ENCODE measurements at regions not wholly inside any gene's neighbourhood (a gene's known extent, or its start where the extent isn't known, plus 50 kb on each side); places are given as distances from the start of the nearest gene placed in this dataset.

DNA sequence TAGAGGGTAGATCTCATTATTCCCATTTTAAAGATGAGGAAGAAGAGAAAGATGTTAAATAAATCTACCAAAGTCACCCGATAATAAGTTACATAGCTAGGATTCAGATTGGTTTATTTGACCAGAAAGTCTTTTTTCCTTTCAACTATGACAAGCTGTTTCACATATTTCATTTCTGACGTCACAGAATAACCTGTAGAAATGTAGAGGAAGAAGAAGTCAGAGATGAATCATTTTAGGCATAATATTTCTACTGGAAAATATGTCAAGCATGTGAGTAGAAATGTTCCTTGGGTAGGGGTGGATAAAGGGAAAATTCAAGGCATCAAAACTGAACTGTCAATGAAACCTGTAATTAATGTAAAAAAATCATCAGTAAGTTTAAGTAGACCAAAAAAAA is 107.0 kb downstream of the MGST1 start:
- H3K4me1 ChIP-seq (ENCODE audit: control insufficient read depth in 3 of 3, insufficient read depth in 2 of 3, low read depth in 1 of 3, low read length in 2 of 3): no peaks in the 10 kb centered on the region
- H3K4me3 ChIP-seq (ENCODE audit: low read depth in 1 of 3, low read length in 3 of 3): no peak overlapping the region
- no peak for DNase-seq
- H3K36me3 ChIP-seq (ENCODE audit: control insufficient read depth in 3 of 3, insufficient read depth in 2 of 3, low read depth in 1 of 3, low read length in 3 of 3): no peaks in the 10 kb centered on the region
- H3K27ac ChIP-seq (ENCODE audit: low read depth in 1 of 3, low read length in 2 of 3): no peak overlapping the region
- no peaks in the 10 kb centered on the region for H3K27me3 ChIP-seq (ENCODE audit: control insufficient read depth in 3 of 3, insufficient read depth in 3 of 3, low read length in 3 of 3)
- WGBS, 3 donors: 71 to 83% (median 76%) methylated on average over 2 of the region's 2 CpGs
- FAIRE-seq: no peak
- no peaks in the 10 kb centered on the region for H3K9me3 ChIP-seq (ENCODE audit: control insufficient read depth in 2 of 2, insufficient read depth in 1 of 2, low read depth in 1 of 2, low read length in 1 of 2)

DNA sequence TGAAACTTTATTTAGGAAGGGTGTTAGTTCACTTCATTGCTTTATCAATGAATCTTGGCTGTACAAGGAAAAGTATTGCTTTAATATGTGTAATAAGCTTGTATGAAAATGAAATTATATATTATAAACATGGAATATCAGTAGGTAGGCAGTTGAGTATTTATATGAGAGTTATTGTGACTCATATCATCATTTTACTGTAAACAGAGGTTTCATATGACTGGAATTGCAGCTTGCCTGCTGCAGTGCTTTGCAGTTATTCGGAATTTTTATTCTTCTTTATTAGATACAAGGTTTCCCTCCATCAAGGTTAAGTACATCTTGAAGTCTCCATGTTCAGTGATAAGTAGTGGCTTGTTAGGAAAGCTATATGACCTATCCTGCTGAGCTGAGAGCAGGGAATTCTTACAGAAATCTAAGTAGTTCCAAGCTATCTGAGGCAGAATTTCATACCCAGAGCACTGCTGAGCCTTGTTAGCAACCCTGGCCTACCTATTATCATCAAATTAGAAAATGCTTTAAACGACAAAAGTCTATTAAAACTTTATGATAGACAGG is 111.2 kb downstream of the MGST1 start:
- Histone ChIP-seq H3K4me1 (ENCODE audit: control insufficient read depth in 3 of 3, insufficient read depth in 2 of 3, low read depth in 1 of 3, low read length in 2 of 3) (no peaks in the 10 kb centered on the region), H3K27ac (ENCODE audit: low read depth in 1 of 3, low read length in 2 of 3) (no peak overlapping the region), H3K36me3 (ENCODE audit: control insufficient read depth in 3 of 3, insufficient read depth in 2 of 3, low read depth in 1 of 3, low read length in 3 of 3) (no peaks in the 10 kb centered on the region), H3K9me3 (ENCODE audit: control insufficient read depth in 2 of 2, insufficient read depth in 1 of 2, low read depth in 1 of 2, low read length in 1 of 2) (no peaks in the 10 kb centered on the region), H3K27me3 (ENCODE audit: control insufficient read depth in 3 of 3, insufficient read depth in 3 of 3, low read length in 3 of 3) (no peaks in the 10 kb centered on the region), H3K4me3 (ENCODE audit: low read depth in 1 of 3, low read length in 3 of 3) (no peak overlapping the region)
- FAIRE-seq (no peak), DNase-seq (no peak)
- WGBS, 3 donors: 67 to 75% (median 69%) methylated on average over 2 of the region's 2 CpGs

DNA sequence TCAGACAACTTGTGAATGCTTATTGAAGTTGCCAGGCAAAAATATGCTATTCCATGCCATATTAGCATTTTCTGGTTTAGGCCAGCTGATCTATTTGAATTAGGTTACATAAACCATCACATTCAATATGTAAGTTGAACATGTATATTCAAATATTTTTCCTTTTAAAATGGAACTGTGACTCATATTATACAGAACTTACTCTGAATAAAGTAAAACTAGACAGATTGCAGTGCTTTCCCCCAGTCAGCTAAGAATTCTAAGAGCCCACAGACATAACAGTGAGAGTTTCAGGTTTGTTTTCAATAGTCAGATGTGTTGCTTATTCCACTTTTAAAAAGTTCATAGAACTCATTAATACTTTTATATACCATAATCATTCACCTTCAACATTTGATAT is 119.8 kb downstream of the MGST1 start:
- DNase-seq (no peak), FAIRE-seq (no peak)
- no peak overlapping the region for H3K4me3 ChIP-seq (ENCODE audit: low read depth in 1 of 3, low read length in 3 of 3)
- no peaks in the 10 kb centered on the region for H3K36me3 ChIP-seq (ENCODE audit: control insufficient read depth in 3 of 3, insufficient read depth in 2 of 3, low read depth in 1 of 3, low read length in 3 of 3)
- no peaks in the 10 kb centered on the region for H3K9me3 ChIP-seq (ENCODE audit: control insufficient read depth in 2 of 2, insufficient read depth in 1 of 2, low read depth in 1 of 2, low read length in 1 of 2)
- no peaks in the 10 kb centered on the region for H3K27me3 ChIP-seq (ENCODE audit: control insufficient read depth in 3 of 3, insufficient read depth in 3 of 3, low read length in 3 of 3)
- H3K27ac ChIP-seq (ENCODE audit: low read depth in 1 of 3, low read length in 2 of 3): no peak overlapping the region
- H3K4me1 ChIP-seq (ENCODE audit: control insufficient read depth in 3 of 3, insufficient read depth in 2 of 3, low read depth in 1 of 3, low read length in 2 of 3): no peaks in the 10 kb centered on the region

DNA sequence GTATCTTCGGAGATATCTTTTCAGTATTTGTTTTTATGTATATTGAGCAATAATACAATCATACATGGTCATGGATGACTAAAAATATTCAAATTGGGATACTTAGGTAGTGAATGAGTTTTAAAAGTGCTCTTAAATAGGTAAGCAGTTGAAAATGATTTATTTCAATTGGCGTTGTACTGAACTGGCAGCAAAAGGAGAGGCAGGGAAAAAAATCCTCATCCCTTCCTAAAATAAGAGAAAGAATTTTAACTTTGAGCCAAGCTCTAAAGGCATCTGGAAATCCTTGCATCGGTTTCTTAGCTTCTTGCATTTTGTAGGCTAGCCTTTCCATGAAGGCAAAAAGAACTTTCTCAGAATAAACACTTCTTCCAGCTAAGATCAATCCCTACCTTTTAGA is 125.2 kb downstream of the MGST1 start:
- FAIRE-seq (no peak), DNase-seq (no peak)
- Histone ChIP-seq H3K4me3 (ENCODE audit: low read depth in 1 of 3, low read length in 3 of 3) (no peak overlapping the region), H3K9me3 (ENCODE audit: control insufficient read depth in 2 of 2, insufficient read depth in 1 of 2, low read depth in 1 of 2, low read length in 1 of 2) (no peaks in the 10 kb centered on the region), H3K27ac (ENCODE audit: low read depth in 1 of 3, low read length in 2 of 3) (no peak overlapping the region), H3K36me3 (ENCODE audit: control insufficient read depth in 3 of 3, insufficient read depth in 2 of 3, low read depth in 1 of 3, low read length in 3 of 3) (no peaks in the 10 kb centered on the region), H3K27me3 (ENCODE audit: control insufficient read depth in 3 of 3, insufficient read depth in 3 of 3, low read length in 3 of 3) (no peaks in the 10 kb centered on the region), H3K4me1 (ENCODE audit: control insufficient read depth in 3 of 3, insufficient read depth in 2 of 3, low read depth in 1 of 3, low read length in 2 of 3) (no peaks in the 10 kb centered on the region)
- 56% methylated on average over 3 of the region's 3 CpGs for WGBS, 3 donors

DNA sequence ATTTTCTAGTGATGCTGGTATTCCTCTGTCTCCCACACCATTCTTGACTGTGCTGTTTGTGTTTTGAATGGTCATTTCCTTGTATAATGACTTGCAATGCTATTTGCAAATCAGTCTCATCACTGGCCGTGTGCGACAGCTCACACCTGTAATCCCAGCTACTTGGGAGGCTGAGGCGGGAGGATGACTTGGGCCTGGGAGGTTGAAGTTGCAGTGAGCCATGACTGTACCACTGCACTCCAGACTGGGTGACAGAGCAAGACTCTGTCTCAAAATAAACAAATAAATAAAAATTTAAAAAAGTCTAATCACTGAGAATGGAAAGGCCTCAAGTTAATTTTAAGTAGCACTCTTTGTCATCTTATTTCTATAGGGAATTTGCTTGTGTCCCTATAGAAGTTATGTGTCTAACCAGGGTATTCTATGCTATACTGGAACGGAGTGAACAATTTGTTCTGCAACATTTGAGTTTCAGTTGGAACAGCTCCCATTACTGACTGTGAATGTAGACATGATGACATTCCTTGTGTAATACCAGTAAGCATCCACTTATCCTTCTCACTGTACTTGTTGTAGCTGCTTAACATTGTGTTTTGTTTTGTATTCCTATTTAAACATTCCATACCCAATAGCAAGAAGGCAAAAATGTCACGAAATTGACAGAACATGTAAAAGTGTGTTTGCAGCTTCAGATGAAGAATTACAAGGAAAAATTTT is 126.3 kb downstream of the MGST1 start:
- Histone ChIP-seq H3K27ac (ENCODE audit: low read depth in 1 of 3, low read length in 2 of 3) (no peak overlapping the region), H3K4me3 (ENCODE audit: low read depth in 1 of 3, low read length in 3 of 3) (no peak overlapping the region), H3K9me3 (ENCODE audit: control insufficient read depth in 2 of 2, insufficient read depth in 1 of 2, low read depth in 1 of 2, low read length in 1 of 2) (no peaks in the 10 kb centered on the region), H3K27me3 (ENCODE audit: control insufficient read depth in 3 of 3, insufficient read depth in 3 of 3, low read length in 3 of 3) (no peaks in the 10 kb centered on the region), H3K4me1 (ENCODE audit: control insufficient read depth in 3 of 3, insufficient read depth in 2 of 3, low read depth in 1 of 3, low read length in 2 of 3) (no peaks in the 10 kb centered on the region), H3K36me3 (ENCODE audit: control insufficient read depth in 3 of 3, insufficient read depth in 2 of 3, low read depth in 1 of 3, low read length in 3 of 3) (no peaks in the 10 kb centered on the region)
- DNase-seq (no peak), FAIRE-seq (no peak)
- 80 to 84% (median 84%) methylated on average over 5 of the region's 5 CpGs for WGBS, 3 donors

DNA sequence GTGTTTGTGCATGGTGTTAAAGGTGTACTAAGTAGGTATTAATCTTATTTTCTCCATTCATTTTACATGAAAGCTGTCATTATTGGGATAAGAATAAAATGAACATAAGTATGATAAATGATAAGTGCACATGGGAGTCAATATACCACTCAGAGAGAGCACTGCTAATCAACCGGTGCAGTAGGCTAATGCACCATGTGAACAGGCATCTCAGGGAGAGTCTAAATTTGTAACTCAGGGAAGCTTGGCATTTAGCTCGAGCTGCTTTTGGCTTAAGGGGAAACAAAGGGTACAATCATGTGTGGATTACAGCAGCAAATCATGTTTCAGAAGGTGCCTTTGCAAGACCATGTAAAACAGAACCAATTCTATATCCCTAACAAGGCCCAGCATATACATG is 127.4 kb downstream of the MGST1 start:
- FAIRE-seq: no peak
- Histone ChIP-seq H3K4me3 (ENCODE audit: low read depth in 1 of 3, low read length in 3 of 3) (no peak overlapping the region), H3K9me3 (ENCODE audit: control insufficient read depth in 2 of 2, insufficient read depth in 1 of 2, low read depth in 1 of 2, low read length in 1 of 2) (no peaks in the 10 kb centered on the region), H3K36me3 (ENCODE audit: control insufficient read depth in 3 of 3, insufficient read depth in 2 of 3, low read depth in 1 of 3, low read length in 3 of 3) (no peaks in the 10 kb centered on the region), H3K4me1 (ENCODE audit: control insufficient read depth in 3 of 3, insufficient read depth in 2 of 3, low read depth in 1 of 3, low read length in 2 of 3) (no peaks in the 10 kb centered on the region), H3K27me3 (ENCODE audit: control insufficient read depth in 3 of 3, insufficient read depth in 3 of 3, low read length in 3 of 3) (no peaks in the 10 kb centered on the region), H3K27ac (ENCODE audit: low read depth in 1 of 3, low read length in 2 of 3) (no peak overlapping the region)
- 43 to 51% (median 44%) methylated on average over 2 of the region's 2 CpGs for WGBS, 3 donors
- DNase-seq: no peak

DNA sequence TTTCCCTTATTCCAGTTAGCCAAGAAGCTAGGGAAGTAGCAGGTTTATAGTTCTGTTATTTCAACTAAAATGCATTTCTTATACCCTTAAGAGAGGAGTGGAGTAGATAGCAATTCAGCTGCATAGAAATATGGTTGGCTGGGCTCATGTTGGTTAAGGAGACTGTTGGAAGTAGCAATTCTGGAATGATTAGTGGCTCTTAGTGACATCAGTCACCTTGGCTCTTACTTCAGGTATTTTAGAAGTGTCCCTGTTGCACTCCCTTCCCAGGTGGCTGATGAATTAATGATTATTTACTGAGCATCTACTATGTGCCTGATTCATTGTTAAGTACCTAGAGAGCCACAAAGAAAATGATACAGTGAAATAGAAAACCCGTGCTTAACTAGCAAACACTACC is 128.1 kb downstream of the MGST1 start:
- WGBS, 3 donors: 84 to 93% (median 84%) methylated on average over 1 of the region's 1 CpG
- DNase-seq (no peak), FAIRE-seq (no peak)

DNA sequence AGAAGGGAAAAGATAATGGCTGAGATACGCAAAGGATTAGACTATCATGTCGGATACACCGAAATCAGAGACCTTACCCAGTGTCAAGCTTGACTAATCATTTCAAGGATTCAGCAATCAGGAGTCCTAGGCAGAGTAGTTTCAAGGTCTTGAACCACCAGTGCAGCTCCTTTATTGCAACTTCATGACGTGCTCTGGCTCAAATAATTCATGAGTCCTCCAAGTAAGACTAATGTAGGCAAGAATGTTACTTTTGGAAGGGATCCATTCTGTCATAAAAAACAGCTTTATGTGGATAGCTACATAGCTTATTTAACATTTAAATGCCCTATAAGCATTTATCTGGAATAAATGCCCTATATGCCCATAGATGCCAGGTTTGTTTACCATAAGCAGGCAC is 123.2 kb downstream of the LMO3 start:
- Histone ChIP-seq H3K27ac (ENCODE audit: low read depth in 1 of 3, low read length in 2 of 3) (no peak overlapping the region), H3K4me3 (ENCODE audit: low read depth in 1 of 3, low read length in 3 of 3) (no peak overlapping the region), H3K9me3 (ENCODE audit: control insufficient read depth in 2 of 2, insufficient read depth in 1 of 2, low read depth in 1 of 2, low read length in 1 of 2) (no peaks in the 10 kb centered on the region), H3K27me3 (ENCODE audit: control insufficient read depth in 3 of 3, insufficient read depth in 3 of 3, low read length in 3 of 3) (no peaks in the 10 kb centered on the region), H3K36me3 (ENCODE audit: control insufficient read depth in 3 of 3, insufficient read depth in 2 of 3, low read depth in 1 of 3, low read length in 3 of 3) (no peaks in the 10 kb centered on the region), H3K4me1 (ENCODE audit: control insufficient read depth in 3 of 3, insufficient read depth in 2 of 3, low read depth in 1 of 3, low read length in 2 of 3) (no peaks in the 10 kb centered on the region)
- no peak for FAIRE-seq
- 87 to 92% (median 89%) methylated on average over 4 of the region's 4 CpGs for WGBS, 3 donors
- no peak for DNase-seq

More for the DNA sequence above, 128.1 kb downstream of the MGST1 start:
- H3K9me3 ChIP-seq (ENCODE audit: control insufficient read depth in 2 of 2, insufficient read depth in 1 of 2, low read depth in 1 of 2, low read length in 1 of 2): no peaks in the 10 kb centered on the region
- H3K27ac ChIP-seq (ENCODE audit: low read depth in 1 of 3, low read length in 2 of 3): no peak overlapping the region
- no peaks in the 10 kb centered on the region for H3K4me1 ChIP-seq (ENCODE audit: control insufficient read depth in 3 of 3, insufficient read depth in 2 of 3, low read depth in 1 of 3, low read length in 2 of 3)
- no peak overlapping the region for H3K4me3 ChIP-seq (ENCODE audit: low read depth in 1 of 3, low read length in 3 of 3)
- no peaks in the 10 kb centered on the region for H3K36me3 ChIP-seq (ENCODE audit: control insufficient read depth in 3 of 3, insufficient read depth in 2 of 3, low read depth in 1 of 3, low read length in 3 of 3)
- H3K27me3 ChIP-seq (ENCODE audit: control insufficient read depth in 3 of 3, insufficient read depth in 3 of 3, low read length in 3 of 3): no peaks in the 10 kb centered on the region

DNA sequence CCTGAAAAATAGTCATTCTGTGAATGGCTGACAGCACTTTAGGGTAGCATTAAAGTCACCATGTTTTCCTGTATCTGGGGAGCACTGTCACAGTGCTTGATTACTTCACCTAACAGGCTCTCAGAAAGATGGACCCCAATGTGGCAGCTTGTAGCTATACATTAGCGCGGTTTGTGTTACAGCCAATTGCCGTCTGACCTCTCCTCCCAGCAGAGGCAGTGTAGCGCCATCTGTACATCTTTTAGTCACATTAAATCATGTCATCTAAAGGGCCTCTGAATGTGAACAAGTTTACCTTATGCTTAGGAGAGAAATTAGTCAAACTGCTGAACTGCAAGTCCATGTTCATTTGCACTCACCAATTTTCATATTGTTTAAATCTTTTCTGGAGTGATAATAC is 113.7 kb downstream of the LMO3 start:
- Histone ChIP-seq H3K9me3 (ENCODE audit: control insufficient read depth in 2 of 2, insufficient read depth in 1 of 2, low read depth in 1 of 2, low read length in 1 of 2) (no peaks in the 10 kb centered on the region), H3K36me3 (ENCODE audit: control insufficient read depth in 3 of 3, insufficient read depth in 2 of 3, low read depth in 1 of 3, low read length in 3 of 3) (no peaks in the 10 kb centered on the region), H3K4me3 (ENCODE audit: low read depth in 1 of 3, low read length in 3 of 3) (no peak overlapping the region), H3K27ac (ENCODE audit: low read depth in 1 of 3, low read length in 2 of 3) (no peak overlapping the region), H3K4me1 (ENCODE audit: control insufficient read depth in 3 of 3, insufficient read depth in 2 of 3, low read depth in 1 of 3, low read length in 2 of 3) (peaks cover 0 to 5% (median 0%) of the 10 kb centered on the region in 3 donors), H3K27me3 (ENCODE audit: control insufficient read depth in 3 of 3, insufficient read depth in 3 of 3, low read length in 3 of 3) (no peaks in the 10 kb centered on the region)
- WGBS, 3 donors: 73 to 89% (median 88%) methylated on average over 4 of the region's 4 CpGs
- FAIRE-seq (no peak), DNase-seq (no peak)

Data from small intestine (tissue), 7 donors.